Pancreas (tissue), 10 donors: ENCODE measurements at regions not wholly inside any gene's neighbourhood (a gene's known extent, or its start where the extent isn't known, plus 50 kb on each side); places are given as distances from the start of the nearest gene placed in this dataset.
A peak's percentile ranks its signal among the peaks of the same experiment; 100 is the strongest.

Experiments used
- ATAC-seq, 4 donors: fragments of 200-7000 bp; cut with Tn5 transposase; one replicate each; pipeline versions ENCODE4 v1.8.0 to v1.9.1; 2020; ENCODE audit warnings: mild to moderate bottlenecking in 4 of 4, moderate library complexity in 4 of 4
- DNase-seq, 6 donors: peaks; one replicate each; pipeline ENCODE4 v3.0.0-alpha.2; 2020
- FAIRE-seq: peaks from 2 replicates; lab custom pipeline; 2012; peaks lifted over from hg19 to GRCh38; lab: Jason Lieb, UNC
- H3K27ac ChIP-seq, 4 donors: fragments of 200-600 bp; sonication (generic); 1 replicate in 3 of 4; 2 replicates in 1 of 4; pipeline versions ENCODE4 v1.5.0 to v1.8.0; 2020
- H3K27me3 ChIP-seq, 4 donors: fragments of 200-600 bp; one replicate each; pipeline ENCODE4 v1.8.0; 2021
- H3K36me3 ChIP-seq, 3 donors: fragments of 200-600 bp; sonication (generic) in 1 of 3; one replicate each; pipeline versions ENCODE4 v1.5.0 to v1.8.0; 2020 to 2021
- H3K4me1 ChIP-seq, 3 donors: fragments of 200-600 bp; one replicate each; pipeline ENCODE4 v1.8.0; 2021
- H3K4me3 ChIP-seq, 4 donors: fragments of 200-600 bp; sonication (generic) in 2 of 4; one replicate each; pipeline versions ENCODE4 v1.5.0 to v1.8.0; 2020 to 2021
- H3K9me3 ChIP-seq, 4 donors: fragments of 200-600 bp; one replicate each; pipeline ENCODE4 v1.8.0; 2021
- WGBS, 2 donors: extraction: QIAGEN DNeasy Blood & Tissue Kit; methylation state at CpG; one replicate each; pipeline ENCODE4 v1.1.7; 2013; 5-methylcytosine and 5-hydroxymethylcytosine counted together
- intact Hi-C, 3 donors: fragments of 100-400 bp; cut with DNase I; formaldehyde crosslinking; loops; one replicate each; pipeline versions ENCODE4 v1.11.1 to v1.14.2; 2022
- TF ChIP-seq, protein P1 (sequence below), 4 donors: fragments of 200-600 bp; sonication (generic) in 3 of 4; IDR thresholded peaks; one replicate each; pipeline versions ENCODE4 v1.5.0 to v1.8.0; 2021; ENCODE audit warnings: antibody characterized with exemption in 4 of 4
- donor health status: healthy with polysubstance abuse.
- donor health status: DM: no; HTN: no; CAD: no; lungs with moderate emphysema.
- donor health status: DM: no; HTN: no; CAD: no.
- donor health status: control.
- donor health status: control.
- donor health status: Bipolar disorder and iron deficiency.
- donor health status: DM: yes; HTN: yes; CAD: no.
- donor health status: DM: no; HTN: no; CAD: no.
- donor health status: DM: no; HTN: no; CAD: no.
- donor health status: DM: yes; HTN: yes; CAD: no.

DNA sequence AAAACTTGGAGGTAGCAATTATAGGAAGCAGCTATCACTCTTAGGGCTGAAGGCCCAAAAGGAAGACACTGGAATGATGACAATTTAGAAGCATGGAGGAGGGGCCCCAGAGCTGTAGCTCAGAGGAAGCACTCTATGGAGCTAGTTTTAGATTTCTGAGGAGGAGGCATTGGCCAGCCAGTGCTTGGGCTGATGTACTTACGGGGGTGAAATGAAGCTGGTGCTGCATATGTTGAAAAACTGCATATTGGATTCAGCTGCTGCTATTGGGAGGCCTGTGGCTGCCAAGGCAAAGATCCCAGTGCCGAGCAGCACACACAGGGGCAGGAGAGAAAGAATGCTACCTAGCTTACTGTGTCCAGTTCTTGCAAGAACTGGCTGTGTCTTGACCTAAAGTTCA is 53.9 kb upstream of the HMHB1 start:
- ATAC-seq (no peak), FAIRE-seq (no peak), DNase-seq (no peak)
- 87 to 90% methylated on average over 2 of the region's 2 CpGs for WGBS, 2 donors
- Histone ChIP-seq H3K9me3 (no peaks in the 10 kb centered on the region), H3K4me1 (no peaks in the 10 kb centered on the region), H3K27ac (no peak overlapping the region), H3K4me3 (no peak overlapping the region), H3K27me3 (no peaks in the 10 kb centered on the region), H3K36me3 (no peaks in the 10 kb centered on the region)
- TF ChIP-seq, protein P1, sequence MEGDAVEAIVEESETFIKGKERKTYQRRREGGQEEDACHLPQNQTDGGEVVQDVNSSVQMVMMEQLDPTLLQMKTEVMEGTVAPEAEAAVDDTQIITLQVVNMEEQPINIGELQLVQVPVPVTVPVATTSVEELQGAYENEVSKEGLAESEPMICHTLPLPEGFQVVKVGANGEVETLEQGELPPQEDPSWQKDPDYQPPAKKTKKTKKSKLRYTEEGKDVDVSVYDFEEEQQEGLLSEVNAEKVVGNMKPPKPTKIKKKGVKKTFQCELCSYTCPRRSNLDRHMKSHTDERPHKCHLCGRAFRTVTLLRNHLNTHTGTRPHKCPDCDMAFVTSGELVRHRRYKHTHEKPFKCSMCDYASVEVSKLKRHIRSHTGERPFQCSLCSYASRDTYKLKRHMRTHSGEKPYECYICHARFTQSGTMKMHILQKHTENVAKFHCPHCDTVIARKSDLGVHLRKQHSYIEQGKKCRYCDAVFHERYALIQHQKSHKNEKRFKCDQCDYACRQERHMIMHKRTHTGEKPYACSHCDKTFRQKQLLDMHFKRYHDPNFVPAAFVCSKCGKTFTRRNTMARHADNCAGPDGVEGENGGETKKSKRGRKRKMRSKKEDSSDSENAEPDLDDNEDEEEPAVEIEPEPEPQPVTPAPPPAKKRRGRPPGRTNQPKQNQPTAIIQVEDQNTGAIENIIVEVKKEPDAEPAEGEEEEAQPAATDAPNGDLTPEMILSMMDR (IDR thresholded peaks at IDR 0.05): no peak
- intact Hi-C loops: no loop called here

DNA sequence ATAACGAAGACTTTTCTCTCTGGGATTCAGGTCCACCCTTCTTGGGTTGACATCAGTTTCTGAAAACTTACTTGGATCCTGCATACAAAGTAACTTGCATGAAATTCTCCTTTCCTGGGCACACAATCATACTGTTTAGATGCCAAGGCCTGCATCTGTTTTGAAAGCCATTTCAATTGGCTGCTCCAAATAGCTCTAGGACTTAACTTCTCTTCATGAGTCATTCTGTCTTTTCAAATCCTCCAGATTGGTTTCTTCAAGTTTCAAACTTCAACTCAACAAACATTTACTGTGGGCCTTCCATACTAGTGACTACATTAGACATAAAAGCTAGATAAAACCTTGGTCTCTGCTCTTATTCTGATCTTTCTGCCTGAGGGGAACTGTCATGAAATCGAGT is 54.8 kb upstream of the HMHB1 start:
- intact Hi-C loops: no loop called here
- Histone ChIP-seq H3K4me3 (no peak overlapping the region), H3K4me1 (no peaks in the 10 kb centered on the region), H3K9me3 (no peaks in the 10 kb centered on the region), H3K27me3 (no peaks in the 10 kb centered on the region), H3K36me3 (no peaks in the 10 kb centered on the region), H3K27ac (no peak overlapping the region)
- no peak for ATAC-seq
- TF ChIP-seq, protein P1 (IDR thresholded peaks at IDR 0.05): no peak
- FAIRE-seq: no peak
- 68 to 71% methylated on average over 2 of the region's 2 CpGs for WGBS, 2 donors
- no peak for DNase-seq

DNA sequence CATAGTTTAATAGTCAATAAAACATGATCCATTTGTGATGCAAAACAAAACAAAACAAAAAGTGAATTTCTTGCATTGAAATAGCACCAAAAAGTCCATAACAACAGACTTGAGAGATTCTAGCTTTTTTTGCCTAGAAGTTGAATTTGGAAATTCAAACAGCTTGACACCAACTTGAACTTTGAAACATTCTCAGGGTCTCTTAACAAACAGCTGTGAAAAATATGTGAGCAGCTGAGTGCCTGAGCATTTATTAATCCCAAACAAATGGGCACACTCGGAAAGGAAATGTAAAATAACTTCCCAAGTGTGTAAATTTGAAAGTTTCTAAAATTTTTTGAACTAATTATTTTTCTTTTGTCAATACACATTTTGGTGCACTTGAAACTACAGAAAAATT is 56.0 kb upstream of the HMHB1 start:
- Histone ChIP-seq H3K9me3 (no peaks in the 10 kb centered on the region), H3K27ac (no peak overlapping the region), H3K4me1 (no peaks in the 10 kb centered on the region), H3K36me3 (no peaks in the 10 kb centered on the region), H3K4me3 (no peak overlapping the region), H3K27me3 (no peaks in the 10 kb centered on the region)
- intact Hi-C loops: no loop called here
- no peak for FAIRE-seq
- ATAC-seq: no peak
- TF ChIP-seq, protein P1 (IDR thresholded peaks at IDR 0.05): no peak
- 88 to 89% methylated on average over 1 of the region's 1 CpG for WGBS, 2 donors
- no peak for DNase-seq

DNA sequence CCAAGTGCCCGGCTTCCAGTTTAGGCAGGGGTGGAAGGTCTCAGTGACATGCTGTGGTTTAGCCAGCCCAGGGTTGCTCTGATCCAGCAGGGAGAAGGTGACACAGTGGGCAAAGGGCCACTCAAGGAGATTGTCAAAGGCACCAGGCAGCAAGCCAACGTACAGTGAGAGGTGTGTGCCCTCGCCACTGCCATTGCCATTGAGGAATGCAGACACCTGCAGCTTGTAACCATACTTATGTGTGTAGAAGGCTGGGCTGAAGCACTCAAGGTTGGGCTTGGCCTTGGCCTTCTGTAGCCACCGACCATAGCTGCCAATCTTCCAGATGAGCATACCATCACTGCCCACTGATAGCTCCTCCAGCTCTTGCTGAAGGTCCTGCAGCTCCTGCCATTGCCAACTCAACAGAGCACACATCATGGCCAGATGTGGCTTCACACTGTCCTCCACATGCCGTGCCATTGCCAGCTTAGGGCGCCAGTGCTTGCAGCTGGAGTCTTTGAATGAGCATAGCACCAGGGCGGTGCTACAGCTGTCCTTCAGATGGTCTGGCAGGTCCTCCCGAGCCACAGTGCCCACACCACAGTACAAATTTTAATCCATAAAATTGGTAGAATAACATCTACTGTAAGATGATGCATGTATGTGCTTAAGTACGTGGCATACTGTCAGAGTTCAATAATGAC is 59.7 kb upstream of the HMHB1 start:
- Histone ChIP-seq H3K36me3 (no peaks in the 10 kb centered on the region), H3K4me3 (no peak overlapping the region), H3K27ac (no peak overlapping the region), H3K9me3 (no peaks in the 10 kb centered on the region), H3K4me1 (no peaks in the 10 kb centered on the region), H3K27me3 (peaks cover 0 to under 1% (median 0%) of the 10 kb centered on the region in 4 donors)
- intact Hi-C loops: no loop called here
- no peak for ATAC-seq
- 79 to 81% methylated on average over 9 of the region's 9 CpGs for WGBS, 2 donors
- DNase-seq: peak in 2 of 6 donors; percentile 12 to 22
- no peak for FAIRE-seq
- TF ChIP-seq, protein P1 (IDR thresholded peaks at IDR 0.05): no peak

DNA sequence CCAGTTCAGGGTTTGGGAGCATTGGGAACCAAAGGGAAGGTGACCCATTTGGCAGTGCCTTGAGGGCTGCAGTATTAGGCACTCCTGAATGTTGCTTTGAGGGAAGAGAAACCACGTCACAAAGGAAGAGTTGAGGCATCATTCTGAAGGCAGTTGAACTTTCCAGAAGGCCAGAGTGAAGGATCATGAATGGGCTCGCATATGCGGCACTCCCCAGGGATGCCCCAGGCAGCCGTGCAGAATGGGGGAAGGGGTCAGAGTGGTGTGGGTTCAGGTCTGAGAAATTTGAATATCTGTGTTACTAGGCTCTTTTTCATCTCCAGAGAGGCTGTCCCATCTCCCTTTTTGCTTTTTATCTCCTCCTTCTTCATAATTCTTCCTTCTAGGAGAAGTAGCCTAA is 60.6 kb upstream of the HMHB1 start:
- Histone ChIP-seq H3K27me3 (peaks cover 0 to 5% (median 0%) of the 10 kb centered on the region in 4 donors), H3K4me1 (no peaks in the 10 kb centered on the region), H3K36me3 (no peaks in the 10 kb centered on the region), H3K27ac (no peak overlapping the region), H3K4me3 (no peak overlapping the region), H3K9me3 (no peaks in the 10 kb centered on the region)
- no peak for FAIRE-seq
- TF ChIP-seq, protein P1 (IDR thresholded peaks at IDR 0.05): no peak
- DNase-seq: no peak
- intact Hi-C loops: no loop called here
- 76 to 84% methylated on average over 4 of the region's 4 CpGs for WGBS, 2 donors
- no peak for ATAC-seq
